ENCODE measurements at regions not wholly inside any gene's neighbourhood (a gene's known extent, or its start where the extent isn't known, plus 50 kb on each side); places are given as distances from the start of the nearest gene placed in this dataset.

DNA sequence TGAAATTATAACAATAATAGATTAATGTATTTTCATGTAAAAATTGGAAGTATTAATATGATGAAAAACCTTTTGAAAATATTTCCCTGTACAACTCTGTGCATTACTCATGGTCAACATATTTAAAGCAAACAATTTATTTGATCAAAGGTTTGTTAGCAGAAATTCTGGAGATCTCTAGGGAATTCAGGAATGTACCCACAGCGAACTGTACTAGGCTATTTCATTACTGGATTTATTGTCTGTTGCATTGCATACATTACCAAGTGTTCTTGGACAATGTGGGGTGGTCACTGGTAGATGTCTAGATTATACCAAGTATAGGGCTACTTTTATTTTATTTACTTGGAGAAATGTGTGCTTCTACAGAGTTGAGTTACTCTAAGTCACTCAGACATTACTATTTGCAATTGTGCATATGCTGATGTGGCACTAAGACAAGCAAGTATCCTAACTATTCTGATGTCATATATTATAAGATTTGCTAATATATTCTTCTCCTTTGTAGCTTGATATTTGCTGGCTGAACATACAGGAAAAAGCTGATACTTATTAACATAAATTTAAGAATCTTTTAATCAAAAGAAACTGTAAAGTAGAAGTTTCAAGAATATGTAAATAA, 323.3 kb downstream of the CCER1 start:
- no peak for TF ChIP-seq CTCF (IDR thresholded peaks at IDR 0.05)
- H3K9me3 Mint-ChIP-seq = peaks cover 54% of the 10 kb centered on the region
- H3K27ac Mint-ChIP-seq = no peak overlapping the region
- DNase-seq = no peak
- H3K36me3 Mint-ChIP-seq (ENCODE audit: low read depth) = no peaks in the 10 kb centered on the region; the same call in 1 of the 2 replicates
- no peaks in the 10 kb centered on the region for H3K27me3 Mint-ChIP-seq (ENCODE audit: insufficient read depth)
- H3K4me1 Mint-ChIP-seq (ENCODE audit: low read depth) = no peaks in the 10 kb centered on the region
- no peak overlapping the region for H3K4me3 Mint-ChIP-seq

DNA sequence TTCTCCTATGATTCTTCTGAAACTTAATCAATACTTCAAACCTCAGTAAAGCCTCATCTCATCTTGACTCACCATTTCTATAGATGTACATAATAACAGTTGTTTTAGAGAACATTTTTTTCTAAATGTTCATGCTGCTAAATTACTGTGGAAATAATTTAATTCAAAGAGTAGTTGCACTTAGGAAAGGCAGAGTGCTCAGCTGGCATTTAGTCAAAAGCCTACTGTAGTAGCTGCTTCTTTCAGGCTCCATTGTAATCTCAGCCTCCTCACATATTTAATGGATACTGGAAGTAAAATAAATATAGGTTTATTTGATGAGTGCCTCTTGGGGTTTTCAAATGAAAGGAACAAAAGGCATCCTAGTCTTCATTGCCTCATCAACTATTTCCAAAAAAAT, 325.0 kb downstream of the CCER1 start:
- Mint-ChIP-seq H3K4me3 (no peak overlapping the region), H3K27me3 (ENCODE audit: insufficient read depth) (no peaks in the 10 kb centered on the region), H3K9me3 (peaks cover 40% of the 10 kb centered on the region), H3K4me1 (ENCODE audit: low read depth) (no peaks in the 10 kb centered on the region), H3K36me3 (ENCODE audit: low read depth) (no peaks in the 10 kb centered on the region; the same call in 1 of the 2 replicates), H3K27ac (no peak overlapping the region)
- DNase-seq = no peak
- no peak for TF ChIP-seq CTCF (IDR thresholded peaks at IDR 0.05)

GRCh38 chr12:90628213-90628612, 326.8 kb downstream of the CCER1 start:
- no peaks in the 10 kb centered on the region for H3K4me1 Mint-ChIP-seq (ENCODE audit: low read depth)
- H3K36me3 Mint-ChIP-seq (ENCODE audit: low read depth) = no peaks in the 10 kb centered on the region; the same call in 1 of the 2 replicates
- H3K4me3 Mint-ChIP-seq = no peak overlapping the region
- H3K27me3 Mint-ChIP-seq (ENCODE audit: insufficient read depth) = no peaks in the 10 kb centered on the region
- H3K27ac Mint-ChIP-seq = no peak overlapping the region
- no peak for DNase-seq
- peaks cover 31% of the 10 kb centered on the region for H3K9me3 Mint-ChIP-seq
- no peak for TF ChIP-seq CTCF (IDR thresholded peaks at IDR 0.05)

- DNase-seq = no peak
- no peaks in the 10 kb centered on the region for H3K4me1 Mint-ChIP-seq (ENCODE audit: low read depth)
Measured at GRCh38 chr12:90627180-90627896, 327.6 kb downstream of the CCER1 start.

DNA sequence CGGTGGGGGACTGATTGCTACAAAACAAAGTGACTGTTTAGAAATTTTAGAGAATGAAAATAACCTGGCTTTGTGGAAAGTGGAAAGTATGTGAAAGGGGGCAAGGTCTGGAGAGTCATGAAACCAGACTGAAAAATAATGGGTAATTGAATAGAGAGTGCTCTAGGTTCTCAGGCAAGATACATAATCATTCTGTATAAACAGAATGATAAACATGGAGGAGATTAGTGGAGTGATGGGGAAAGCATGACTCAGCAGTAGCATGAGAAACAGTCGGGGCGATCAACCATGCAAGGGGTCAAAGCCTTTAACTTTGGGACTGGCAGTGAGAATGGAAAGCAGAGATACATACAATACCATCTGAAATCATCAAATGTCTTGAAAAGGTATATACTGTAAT, 332.5 kb downstream of the CCER1 start:
- no peak overlapping the region for H3K4me3 Mint-ChIP-seq
- no peak for DNase-seq
- no peak for TF ChIP-seq CTCF (IDR thresholded peaks at IDR 0.05)
- peaks cover 26% of the 10 kb centered on the region for H3K9me3 Mint-ChIP-seq
- no peaks in the 10 kb centered on the region for H3K27me3 Mint-ChIP-seq (ENCODE audit: insufficient read depth)
- H3K4me1 Mint-ChIP-seq (ENCODE audit: low read depth) = no peaks in the 10 kb centered on the region
- H3K27ac Mint-ChIP-seq = no peak overlapping the region
- H3K36me3 Mint-ChIP-seq (ENCODE audit: low read depth) = no peaks in the 10 kb centered on the region

More at GRCh38 chr12:90627180-90627896, 327.6 kb downstream of the CCER1 start:
- Mint-ChIP-seq H3K27me3 (ENCODE audit: insufficient read depth) (no peaks in the 10 kb centered on the region), H3K36me3 (ENCODE audit: low read depth) (no peaks in the 10 kb centered on the region; the same call in 1 of the 2 replicates), H3K9me3 (peaks cover 27% of the 10 kb centered on the region), H3K4me3 (no peak overlapping the region), H3K27ac (no peak overlapping the region)
- no peak for TF ChIP-seq CTCF (IDR thresholded peaks at IDR 0.05)
